NCI-H2227 (cell line): ENCODE measurements at regions not wholly inside any gene's neighbourhood (a gene's known extent, or its start where the extent isn't known, plus 50 kb on each side); places are given as distances from the start of the nearest gene placed in this dataset.
A peak's percentile ranks its signal among the peaks of the same experiment; 100 is the strongest.

Experiments
- DNase-seq: peaks from one replicate; lab custom pipeline; 2025; ENCODE audit not compliant: unreplicated experiment; lab: John Stamatoyannopoulos, UW

- DNase-seq, result no peak
Observed at GRCh38 chr18:40993363-40993762, 961.7 kb upstream of the PIK3C3 start.

- DNase-seq, result peak; percentile 75
Observed at GRCh38 chr18:40987581-40987980, 967.5 kb upstream of the PIK3C3 start.

GRCh38 chr18:40985436-40985835 is 969.6 kb upstream of the PIK3C3 start:
- DNase-seq, result no peak

- no peak for DNase-seq
Observed at GRCh38 chr18:40984856-40985255, 970.2 kb upstream of the PIK3C3 start.

- DNase-seq, result no peak
Observed at GRCh38 chr18:40983835-40984234, 971.2 kb upstream of the PIK3C3 start.

GRCh38 chr18:40980171-40980570 is 974.9 kb upstream of the PIK3C3 start:
- no peak for DNase-seq

GRCh38 chr18:40976050-40976449 is 979.0 kb upstream of the PIK3C3 start:
- DNase-seq, result no peak

GRCh38 chr18:40974448-40974847 is 980.6 kb upstream of the PIK3C3 start:
- DNase-seq, result no peak

- DNase-seq, result no peak
Observed at GRCh38 chr18:40962784-40963183, 992.2 kb upstream of the PIK3C3 start.

GRCh38 chr18:40957533-40958070 is 997.4 kb upstream of the PIK3C3 start:
- no peak for DNase-seq

- DNase-seq, result no peak
Observed at GRCh38 chr18:40956213-40956612, 998.8 kb upstream of the PIK3C3 start.

GRCh38 chr18:40955351-40955750 is 999.7 kb upstream of the PIK3C3 start:
- DNase-seq, result no peak

GRCh38 chr18:40949114-40949950 is 1005.7 kb upstream of the PIK3C3 start:
- DNase-seq, result peak; percentile 53

- DNase-seq, result no peak
Observed at GRCh38 chr18:40944576-40944975, 1010.5 kb upstream of the PIK3C3 start.

- DNase-seq, result peak; percentile 11
Observed at GRCh38 chr18:40939656-40940515, 1015.1 kb upstream of the PIK3C3 start.

- no peak for DNase-seq
Observed at GRCh38 chr18:40938615-40939014, 1016.4 kb upstream of the PIK3C3 start.

- DNase-seq, result no peak
Observed at GRCh38 chr18:40937386-40937785, 1017.6 kb upstream of the PIK3C3 start.

- peak; percentile 5 for DNase-seq
Observed at GRCh38 chr18:40935423-40935822, 1019.6 kb upstream of the PIK3C3 start.

- no peak for DNase-seq
Observed at GRCh38 chr18:40932862-40933261, 1022.2 kb upstream of the PIK3C3 start.

GRCh38 chr18:40930211-40930882 is 1024.7 kb upstream of the PIK3C3 start:
- DNase-seq, result no peak

GRCh38 chr18:40929399-40929798 is 1025.6 kb upstream of the PIK3C3 start:
- DNase-seq, result no peak
